SK-N-SH (cell line): ENCODE measurements at regions not wholly inside any gene's neighbourhood (a gene's known extent, or its start where the extent isn't known, plus 50 kb on each side); places are given as distances from the start of the nearest gene placed in this dataset.

Source experiments
- CTCF ChIA-PET: fragments of 300-600, 350-600 bp; formaldehyde crosslinking; extraction: SDS; loops from one replicate; lab custom pipeline; 2021; lab: Yijun Ruan, JAX
- POLR2A ChIA-PET: fragments of 350-600 bp; sonication (Branson Sonifier 250); formaldehyde crosslinking; extraction: SDS; loops from one replicate; lab custom pipeline; 2020; ENCODE audit warnings: antibody characterized with exemption, inconsistent platforms; lab: Yijun Ruan, JAX
- DNase-seq: peaks from one replicate; pipeline ENCODE4 v3.0.0; 2012
- H2AFZ ChIP-seq: fragments of 200-600 bp; sonication (generic); 2 replicates; pipeline ENCODE4 v1.8.1; 2016; ENCODE audit warnings: antibody characterized with exemption, mild to moderate bottlenecking, low read depth
- H3F3A ChIP-seq: fragments of 200-600 bp; sonication (generic); replicated peaks from 2 replicates; pipeline ENCODE3; 2016; ENCODE audit warnings: antibody characterized with exemption, mild to moderate bottlenecking; ENCODE audit not compliant: insufficient read depth
- H3K27ac ChIP-seq, 2 experiments: fragments of 200-500 bp in 1 of 2; fragments of 200-600 bp in 1 of 2; sonication (Bioruptor generic) in 1 of 2; sonication (generic), shearing (Covaris generic) in 1 of 2; 2 replicates each; pipeline versions ENCODE4 v1.5.1 to v1.6.1; 2014 to 2016; ENCODE audit warnings: low read depth in 2 of 2, inconsistent platforms in 1 of 2, low read length in 1 of 2, mild to moderate bottlenecking in 1 of 2, mixed read lengths in 1 of 2
- H3K27me3 ChIP-seq: fragments of 200-600 bp; sonication (generic), shearing (Covaris generic); 2 replicates; pipeline ENCODE4 v1.6.1; 2016; ENCODE audit warnings: mixed run types; ENCODE audit not compliant: insufficient read depth
- H3K36me3 ChIP-seq, 2 experiments: fragments of 200-500 bp in 1 of 2; fragments of 200-600 bp in 1 of 2; sonication (Bioruptor generic) in 1 of 2; sonication (generic) in 1 of 2; replicated peaks in 1 of 2; 2 replicates each; pipeline versions ENCODE3 to v1.5.1; 2014 to 2016; ENCODE audit warnings: low read length in 1 of 2, mild to moderate bottlenecking in 1 of 2; ENCODE audit not compliant: insufficient read depth in 2 of 2, control insufficient read depth in 1 of 2
- H3K4me1 ChIP-seq, 2 experiments: fragments of 200-500 bp in 1 of 2; fragments of 200-600 bp in 1 of 2; sonication (Bioruptor generic) in 1 of 2; sonication (generic), shearing (Covaris generic) in 1 of 2; 2 replicates each; pipeline versions ENCODE4 v1.5.1 to v1.6.1; 2014 to 2016; ENCODE audit warnings: low read depth in 1 of 2, low read length in 1 of 2, mixed run types in 1 of 2; ENCODE audit not compliant: insufficient read depth in 2 of 2, control insufficient read depth in 1 of 2
- H3K4me2 ChIP-seq: fragments of 200-600 bp; sonication (generic), shearing (Covaris generic); 2 replicates; pipeline ENCODE4 v1.6.1; 2017; ENCODE audit warnings: mixed run types
- H3K4me3 ChIP-seq, 2 experiments: fragments of 200-500 bp in 1 of 2; fragments of 200-600 bp in 1 of 2; sonication (Bioruptor generic) in 1 of 2; sonication (generic), shearing (Covaris generic) in 1 of 2; 2 replicates each; pipeline versions ENCODE4 v1.5.1 to v1.8.1; 2014 to 2016; ENCODE audit warnings: low read depth in 2 of 2, inconsistent platforms in 1 of 2, low read length in 1 of 2, mild to moderate bottlenecking in 1 of 2, mixed read lengths in 1 of 2, moderate library complexity in 1 of 2
- H3K79me2 ChIP-seq: fragments of 200-600 bp; sonication (generic); 2 replicates; pipeline ENCODE4 v1.8.1; 2017; ENCODE audit warnings: mild to moderate bottlenecking; ENCODE audit not compliant: insufficient read depth
- H3K9ac ChIP-seq: fragments of 200-600 bp; sonication (generic); 2 replicates; pipeline ENCODE4 v1.6.1; 2017; ENCODE audit warnings: mixed run types
- H3K9me2 ChIP-seq: fragments of 200-600 bp; sonication (generic); 2 replicates; pipeline ENCODE4 v1.6.1; 2017; ENCODE audit warnings: mixed run types
- H3K9me3 ChIP-seq: fragments of 200-600 bp; sonication (generic); 2 replicates; pipeline ENCODE4 v1.6.1; 2017; ENCODE audit warnings: mixed run types, mild to moderate bottlenecking, moderate library complexity
- H4K20me1 ChIP-seq: fragments of 200-600 bp; sonication (generic); 2 replicates; pipeline ENCODE4 v1.6.1; 2017; ENCODE audit warnings: mild to moderate bottlenecking, mixed run types; ENCODE audit not compliant: insufficient read depth
- CHD2 ChIP-seq: fragments of 150-350 bp; IDR thresholded peaks from 2 replicates; pipeline ENCODE4 v1.6.1; 2018; ENCODE audit warnings: low read length; ENCODE audit not compliant: partially characterized antibody
- ELF1 ChIP-seq: IDR thresholded peaks from 2 replicates; pipeline ENCODE4 v1.4.0; 2012
- EZH2phosphoT487 ChIP-seq: fragments of 200-600 bp; sonication (generic); IDR thresholded peaks from 2 replicates; pipeline ENCODE4 v1.6.1; 2017; ENCODE audit warnings: low read depth, mixed run types, mild to moderate bottlenecking, antibody characterized with exemption, moderate library complexity, borderline replicate concordance
- FOSL2 ChIP-seq: IDR thresholded peaks from 2 replicates; pipeline ENCODE4 v1.4.0; 2012; ENCODE audit warnings: low read depth, mild to moderate bottlenecking, moderate library complexity, borderline replicate concordance
- FOXJ3 ChIP-seq: sonication (generic); formaldehyde crosslinking; IDR thresholded peaks from 2 replicates; pipeline ENCODE4 v1.5.1; 2020; ENCODE audit warnings: mild to moderate bottlenecking, missing genetic modification reagents
- FOXM1 ChIP-seq: IDR thresholded peaks from 2 replicates; pipeline ENCODE4 v1.4.0; 2012; ENCODE audit warnings: low read depth, mild to moderate bottlenecking
- IRF3 ChIP-seq: fragments of 150-350 bp; IDR thresholded peaks from 2 replicates; pipeline ENCODE4 v1.6.1; 2016; ENCODE audit warnings: mild to moderate bottlenecking, low read depth, low read length
- JUND ChIP-seq: IDR thresholded peaks from 2 replicates; pipeline ENCODE4 v1.4.0; 2012
- MAX ChIP-seq: IDR thresholded peaks from 2 replicates; pipeline ENCODE4 v1.4.0; 2012; ENCODE audit warnings: low read depth
- MEF2A ChIP-seq: IDR thresholded peaks from 2 replicates; pipeline ENCODE4 v1.4.0; 2012; ENCODE audit warnings: low read depth, borderline replicate concordance
- MXI1 ChIP-seq: IDR thresholded peaks from 2 replicates; pipeline ENCODE4 v1.6.1; 2012; ENCODE audit warnings: mild to moderate bottlenecking, low read depth, low read length, improper control_type of control experiment
- NFIC ChIP-seq: IDR thresholded peaks from 2 replicates; pipeline ENCODE4 v1.4.0; 2012; ENCODE audit warnings: borderline replicate concordance
- NRF1 ChIP-seq: IDR thresholded peaks from 2 replicates; pipeline ENCODE4 v1.6.1; 2012; ENCODE audit warnings: low read depth, mild to moderate bottlenecking, low read length
- RAD21 ChIP-seq: IDR thresholded peaks from 2 replicates; pipeline ENCODE4 v1.6.1; 2012; ENCODE audit warnings: mild to moderate bottlenecking, low read length
- RCOR1 ChIP-seq: fragments of 150-350 bp; IDR thresholded peaks from 2 replicates; pipeline ENCODE4 v1.6.1; 2017; ENCODE audit warnings: antibody characterized with exemption, low read length
- RXRA ChIP-seq: IDR thresholded peaks from 2 replicates; pipeline ENCODE4 v1.4.0; 2012; ENCODE audit warnings: low read depth, mild to moderate bottlenecking, borderline replicate concordance
- SMC3 ChIP-seq: IDR thresholded peaks from 2 replicates; pipeline ENCODE4 v1.6.1; 2012; ENCODE audit warnings: low read depth, low read length, improper control_type of control experiment
- TCF12 ChIP-seq: IDR thresholded peaks from 2 replicates; pipeline ENCODE4 v1.4.0; 2012
- USF1 ChIP-seq: IDR thresholded peaks from 2 replicates; pipeline ENCODE4 v1.4.0; 2012; ENCODE audit warnings: low read depth, borderline replicate concordance
- ZBTB33 ChIP-seq: IDR thresholded peaks from 2 replicates; pipeline ENCODE4 v1.4.0; 2012; ENCODE audit warnings: low read depth, borderline replicate concordance
- WGBS: methylation state at CpG from one replicate; pipeline ENCODE4 v1.1.6; 2017; ENCODE audit warnings: low lambda C conversion rate; 5-methylcytosine and 5-hydroxymethylcytosine counted together

GRCh38 chr7:153938451-153938850, 113.7 kb upstream of the DPP6 start:
- DNase-seq: no peak
- Histone ChIP-seq H3K27ac (peak overlapping the region in 1 of 2 experiments; percentile 61; a peak in 1 of 4 replicates), H3K27me3 (no peaks in the 10 kb centered on the region)
- no peak for TF ChIP-seq NRF1
- no peak for TF ChIP-seq TCF12
- no peak for TF ChIP-seq CHD2
- TF ChIP-seq NFIC: no peak
- no peak for TF ChIP-seq FOSL2
- TF ChIP-seq MEF2A: no peak
- TF ChIP-seq ZBTB33: no peak
- no peak for TF ChIP-seq MAX
- TF ChIP-seq RXRA: no peak
- no peak for TF ChIP-seq SMC3
- TF ChIP-seq FOXM1: no peak
- no peak for TF ChIP-seq FOXJ3 (CRISPR knock-in tag)
- no peak for TF ChIP-seq USF1
- TF ChIP-seq RAD21: no peak
- no peak for TF ChIP-seq EZH2phosphoT487
- TF ChIP-seq MXI1: no peak
- no peak for TF ChIP-seq RCOR1
- no peak for TF ChIP-seq ELF1
- no peak for TF ChIP-seq JUND
- no peak for TF ChIP-seq IRF3
- TF ChIP-seq, all 33 proteins: peak for 0
- no peaks in the 10 kb centered on the region for H3F3A ChIP-seq
- no peaks in the 10 kb centered on the region for H3K9me2 ChIP-seq
- no peaks in the 10 kb centered on the region for H3K36me3 ChIP-seq
- no peaks in the 10 kb centered on the region for H3K79me2 ChIP-seq
- H3K4me1 ChIP-seq: peaks cover 0 to 47% of the 10 kb centered on the region in 2 experiments; a peak in 2 of 4 replicates
- ChIA-PET CTCF (interaction anchor here (4.4 kb wide), 1 partner anchor 10 kb away, joined by 17 read pairs; no protein-coding TSS in a partner anchor), POLR2A (no interaction called here)
- no peak overlapping the region for H3K9ac ChIP-seq
- H3K4me2 ChIP-seq: no peak overlapping the region
- no peaks in the 10 kb centered on the region for H3K9me3 ChIP-seq
- H3K4me3 ChIP-seq: no peak overlapping the region
- WGBS: 32% methylated on average over 8 of the region's 8 CpGs
- H2AFZ ChIP-seq: no peak overlapping the region
- no peaks in the 10 kb centered on the region for H4K20me1 ChIP-seq
